Peyer's patch (tissue), 4 donors: ENCODE measurements at regions not wholly inside any gene's neighbourhood (a gene's known extent, or its start where the extent isn't known, plus 50 kb on each side); places are given as distances from the start of the nearest gene placed in this dataset.

Source experiments
- CTCF ChIP-seq, 6 experiments: fragments of 450-650 bp in 4 of 6; fragments of 200-600 bp in 2 of 6; sonication (generic) in 1 of 6; IDR thresholded peaks; one replicate each; pipeline ENCODE4 v1.5.1; 2017 to 2019; ENCODE audit warnings: antibody characterized with exemption in 6 of 6, mild to moderate bottlenecking in 3 of 6, moderate library complexity in 1 of 6
- POLR2A ChIP-seq, 2 donors: fragments of 450-650 bp; IDR thresholded peaks; one replicate each; pipeline ENCODE4 v1.5.1; 2017; ENCODE audit warnings: antibody characterized with exemption in 2 of 2, mild to moderate bottlenecking in 2 of 2, moderate library complexity in 2 of 2

DNA sequence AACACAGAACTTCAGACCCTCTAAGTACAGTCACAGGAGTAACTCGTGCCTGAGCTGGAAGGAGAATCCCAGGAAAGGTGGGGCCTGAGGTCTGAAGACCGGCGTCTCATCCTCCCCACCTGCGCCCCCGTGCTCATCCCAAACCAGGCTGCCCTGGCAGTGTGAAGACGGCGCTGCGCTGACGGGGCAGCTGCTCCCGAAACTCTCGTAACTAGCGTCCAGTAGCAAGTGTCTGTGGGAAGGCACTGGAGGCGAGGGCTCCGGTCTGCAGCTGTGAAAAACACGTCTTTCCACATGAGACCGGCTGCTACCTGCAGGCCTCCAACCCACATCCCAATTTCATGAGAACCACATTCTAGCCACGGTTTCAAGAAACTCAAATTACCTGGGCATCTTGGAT, 136.6 kb upstream of the RNF32 start:
- TF ChIP-seq POLR2A (IDR thresholded peaks at IDR 0.05): no peak
- no peak for TF ChIP-seq CTCF (IDR thresholded peaks at IDR 0.05)
